AG04450 (cell line): ENCODE measurements at regions not wholly inside any gene's neighbourhood (a gene's known extent, or its start where the extent isn't known, plus 50 kb on each side); places are given as distances from the start of the nearest gene placed in this dataset.
A peak's percentile ranks its signal among the peaks of the same experiment; 100 is the strongest.
"Not testable (repeated sequence)": the region's sequence is repeated elsewhere in the genome, so short reads cannot be mapped to it uniquely, and the experiment has no call there.

ENCODE experiments used
- CTCF ChIA-PET: fragments of 300-600, 350-600 bp; formaldehyde crosslinking; extraction: SDS; loops from one replicate; lab custom pipeline; 2022; ENCODE audit warnings: antibody characterized with exemption, inconsistent platforms; lab: Charles Lee
- POLR2A ChIA-PET: fragments of 350-600 bp; formaldehyde crosslinking; extraction: SDS; loops from one replicate; lab custom pipeline; 2021; ENCODE audit warnings: antibody characterized with exemption, inconsistent platforms; lab: Yijun Ruan, JAX
- DNase-seq: peaks from one replicate; pipeline ENCODE4 v3.0.0-alpha.2; 2011; ENCODE audit warnings: low read depth, low spot score
- H3K27ac ChIP-seq: one replicate; pipeline ENCODE4 v1.5.1; 2012; ENCODE audit warnings: low read depth, low read length, control low read depth
- H3K27me3 ChIP-seq: one replicate; pipeline ENCODE4 v1.6.0; 2012; ENCODE audit warnings: low read length; ENCODE audit not compliant: control insufficient read depth, insufficient read depth
- H3K4me3 ChIP-seq: 2 replicates; pipeline ENCODE4 v1.5.1; 2011; ENCODE audit warnings: mild to moderate bottlenecking, low read depth, low read length, control low read depth
- H3K9me3 ChIP-seq: 2 replicates; pipeline ENCODE4 v1.5.1; 2012; ENCODE audit warnings: low read length; ENCODE audit not compliant: control insufficient read depth, insufficient read depth
- TF ChIP-seq, protein P1 (sequence below): IDR thresholded peaks from 2 replicates; pipeline ENCODE4 v1.5.1; 2011; ENCODE audit warnings: low read depth, low read length, control low read depth, inconsistent platforms

DNA sequence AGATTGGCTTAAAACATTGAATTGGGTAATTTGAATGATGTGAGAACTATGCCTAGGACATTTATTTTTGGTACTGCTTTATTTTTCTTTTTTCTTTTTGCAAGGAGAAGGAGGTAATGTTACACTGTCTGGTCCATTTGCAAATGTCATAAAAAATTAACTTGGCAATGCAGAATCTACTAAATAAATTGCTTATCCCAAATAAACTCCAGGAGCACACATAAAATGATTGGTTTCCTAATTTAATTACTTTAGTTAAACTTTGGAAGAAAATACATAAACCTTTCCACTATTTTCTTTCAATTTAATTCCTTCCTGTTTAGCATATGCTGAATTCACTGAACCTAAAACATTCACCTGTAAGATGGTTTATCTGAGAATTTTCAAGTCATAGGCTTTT is 238.4 kb upstream of the ETAA1 start:
- TF ChIP-seq, protein P1, sequence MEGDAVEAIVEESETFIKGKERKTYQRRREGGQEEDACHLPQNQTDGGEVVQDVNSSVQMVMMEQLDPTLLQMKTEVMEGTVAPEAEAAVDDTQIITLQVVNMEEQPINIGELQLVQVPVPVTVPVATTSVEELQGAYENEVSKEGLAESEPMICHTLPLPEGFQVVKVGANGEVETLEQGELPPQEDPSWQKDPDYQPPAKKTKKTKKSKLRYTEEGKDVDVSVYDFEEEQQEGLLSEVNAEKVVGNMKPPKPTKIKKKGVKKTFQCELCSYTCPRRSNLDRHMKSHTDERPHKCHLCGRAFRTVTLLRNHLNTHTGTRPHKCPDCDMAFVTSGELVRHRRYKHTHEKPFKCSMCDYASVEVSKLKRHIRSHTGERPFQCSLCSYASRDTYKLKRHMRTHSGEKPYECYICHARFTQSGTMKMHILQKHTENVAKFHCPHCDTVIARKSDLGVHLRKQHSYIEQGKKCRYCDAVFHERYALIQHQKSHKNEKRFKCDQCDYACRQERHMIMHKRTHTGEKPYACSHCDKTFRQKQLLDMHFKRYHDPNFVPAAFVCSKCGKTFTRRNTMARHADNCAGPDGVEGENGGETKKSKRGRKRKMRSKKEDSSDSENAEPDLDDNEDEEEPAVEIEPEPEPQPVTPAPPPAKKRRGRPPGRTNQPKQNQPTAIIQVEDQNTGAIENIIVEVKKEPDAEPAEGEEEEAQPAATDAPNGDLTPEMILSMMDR = no peak
- POLR2A ChIA-PET = no interaction called here
- no peak for DNase-seq
- Histone ChIP-seq H3K9me3 (no peaks in the 10 kb centered on the region), H3K27me3 (no peaks in the 10 kb centered on the region), H3K27ac (no peak overlapping the region), H3K4me3 (no peak overlapping the region)
- CTCF ChIA-PET = no interaction called here

DNA sequence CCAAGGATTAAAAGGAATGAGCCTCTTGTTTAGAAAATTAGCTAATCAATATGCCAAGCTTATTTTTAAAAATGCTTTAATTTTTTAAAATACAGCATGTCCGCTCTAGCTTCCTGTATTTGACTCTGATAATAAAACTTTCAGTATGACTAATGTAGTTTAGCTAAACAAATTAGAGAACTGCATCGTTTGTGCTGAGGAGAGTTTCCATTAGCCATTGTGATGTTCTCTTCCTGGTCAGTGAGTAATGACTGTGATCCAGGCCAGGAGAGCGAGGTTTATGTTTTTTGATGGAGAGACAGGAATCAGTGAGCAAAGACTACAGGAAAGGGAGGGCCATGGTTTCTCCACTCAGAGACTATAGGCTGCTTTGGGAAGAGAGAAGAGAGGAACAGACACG is 237.2 kb upstream of the ETAA1 start:
- Histone ChIP-seq H3K27me3 (no peaks in the 10 kb centered on the region), H3K9me3 (no peaks in the 10 kb centered on the region), H3K27ac (peak overlapping the region; percentile 39), H3K4me3 (no peak overlapping the region)
- TF ChIP-seq, protein P1 = no peak
- ChIA-PET POLR2A (no interaction called here), CTCF (interaction anchor here (0.5 kb wide), 1 partner anchor 141 kb away, joined by 3 read pairs; no protein-coding TSS in a partner anchor)
- DNase-seq = peak; percentile 21

DNA sequence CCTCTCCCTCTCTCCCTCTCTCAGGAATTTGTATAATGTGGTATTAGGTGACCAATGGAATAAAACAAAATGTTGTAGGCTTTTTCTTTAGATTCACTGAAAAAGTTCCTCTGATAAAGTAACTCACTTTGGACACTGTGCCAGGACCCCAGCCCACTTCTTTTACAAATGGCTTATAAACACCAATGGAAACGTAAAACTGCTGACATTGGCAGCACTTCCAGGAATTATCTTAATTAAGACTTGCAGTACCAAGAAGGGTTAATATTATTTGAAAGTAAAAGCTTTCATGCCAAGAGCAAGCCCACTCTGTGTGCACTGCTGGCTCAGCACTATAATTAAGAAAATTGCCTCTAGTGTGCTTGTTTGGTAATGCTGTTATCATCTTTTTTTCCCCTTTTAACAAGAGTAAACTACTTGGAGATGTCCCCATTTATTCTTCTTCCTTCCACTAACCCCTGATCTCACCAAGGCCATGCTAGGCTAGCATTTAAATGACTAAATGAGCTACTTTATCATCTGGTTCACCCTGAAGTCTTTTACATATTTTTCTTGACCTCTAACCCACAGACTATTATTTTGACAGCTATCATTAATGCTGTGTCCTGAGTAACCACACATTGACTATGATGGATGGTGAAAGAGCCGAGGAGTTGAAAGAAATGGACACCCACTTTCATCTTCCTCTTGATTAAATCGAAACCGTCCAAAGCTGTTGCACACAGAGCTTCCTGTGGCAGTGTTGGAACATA is 232.2 kb upstream of the ETAA1 start:
- ChIA-PET POLR2A (no interaction called here), CTCF (no interaction called here)
- Histone ChIP-seq H3K27ac (no peak overlapping the region), H3K27me3 (no peaks in the 10 kb centered on the region), H3K4me3 (no peak overlapping the region), H3K9me3 (no peaks in the 10 kb centered on the region)
- no peak for DNase-seq
- TF ChIP-seq, protein P1 = no peak

DNA sequence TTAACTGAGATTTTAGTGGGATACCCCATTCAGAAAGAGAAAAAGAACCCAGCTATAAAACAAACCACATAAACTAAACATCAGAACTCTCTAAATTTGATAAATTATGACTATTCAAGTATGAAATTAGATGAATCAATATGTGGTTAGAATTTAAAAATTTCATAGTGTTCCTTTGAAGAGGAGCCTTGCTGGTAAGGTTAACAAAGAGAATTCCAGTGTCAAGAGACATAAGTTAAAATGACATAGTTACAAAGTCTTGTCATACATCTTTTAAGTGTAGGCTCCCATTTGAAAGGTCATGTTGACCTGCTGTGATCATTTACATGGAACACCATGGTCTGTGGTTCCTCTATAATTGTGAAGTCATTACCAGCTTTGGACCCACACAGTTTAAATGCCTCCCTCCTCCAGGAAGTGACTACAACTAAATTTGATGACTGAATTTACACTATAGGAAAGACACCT is 231.6 kb upstream of the ETAA1 start:
- ChIA-PET POLR2A (no interaction called here), CTCF (no interaction called here)
- H3K9me3 ChIP-seq = no peaks in the 10 kb centered on the region
- DNase-seq = no peak
- H3K27ac ChIP-seq = no peak overlapping the region
- no peak overlapping the region for H3K4me3 ChIP-seq
- TF ChIP-seq, protein P1 = no peak
- H3K27me3 ChIP-seq = no peaks in the 10 kb centered on the region

DNA sequence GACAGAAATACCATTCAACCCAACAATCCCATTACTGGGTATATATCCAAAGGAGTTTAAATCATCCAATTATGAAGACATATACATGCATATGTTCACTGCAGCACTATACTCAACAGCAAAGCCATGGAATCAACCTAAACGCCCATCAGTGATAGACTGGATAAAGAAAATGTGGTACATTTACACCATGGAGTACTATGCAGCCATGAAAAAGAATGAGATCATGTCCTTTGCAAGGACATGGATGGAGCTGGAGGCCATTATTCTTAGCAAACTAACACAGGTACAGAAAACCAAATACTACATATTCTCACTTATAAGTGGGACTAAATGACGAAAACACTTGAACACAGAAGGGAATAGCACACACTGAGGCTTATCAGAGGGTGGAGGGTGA is 230.6 kb upstream of the ETAA1 start:
- H3K27me3 ChIP-seq, POLR2A ChIA-PET, H3K4me3 ChIP-seq, DNase-seq, CTCF ChIA-PET, H3K27ac ChIP-seq, H3K9me3 ChIP-seq: not testable (repeated sequence)
